Hypothalamus (tissue), 51 donors: ENCODE measurements at regions not wholly inside any gene's neighbourhood (a gene's known extent, or its start where the extent isn't known, plus 50 kb on each side); places are given as distances from the start of the nearest gene placed in this dataset.
"Not testable (repeated sequence)": the region's sequence is repeated elsewhere in the genome, so short reads cannot be mapped to it uniquely, and the experiment has no call there.

Experiments used
- DNase-seq, 51 donors: peaks; one replicate each; lab custom pipeline; 2025; lab: John Stamatoyannopoulos, UW

GRCh38 chr10:90011281-90011680 lies 309.9 kb downstream of the KIF20B start:
- not testable (repeated sequence) for DNase-seq

- DNase-seq, result no peak
These were observed 317.4 kb downstream of the KIF20B start for GRCh38 chr10:90018819-90019218.

DNA sequence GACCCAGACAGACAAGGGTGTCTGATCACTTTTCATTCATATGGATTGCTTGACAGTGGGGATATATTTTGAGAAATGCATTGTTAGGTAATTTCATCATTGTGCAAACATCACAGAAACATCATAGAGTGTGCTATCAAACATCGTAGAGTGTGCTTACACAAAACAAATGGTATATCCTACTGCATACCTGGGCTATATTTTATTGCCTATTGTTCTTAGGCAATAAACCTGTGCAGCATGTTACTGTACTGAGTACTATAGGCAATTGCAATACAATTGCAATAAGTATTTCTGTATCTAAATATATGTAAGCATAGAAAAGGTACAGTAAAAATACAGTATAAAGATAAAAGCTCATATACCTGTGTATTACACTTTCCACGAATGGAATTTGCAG lies 319.1 kb downstream of the KIF20B start:
- no peak for DNase-seq

GRCh38 chr10:90023950-90024349 lies 322.6 kb downstream of the KIF20B start:
- no peak for DNase-seq

DNA sequence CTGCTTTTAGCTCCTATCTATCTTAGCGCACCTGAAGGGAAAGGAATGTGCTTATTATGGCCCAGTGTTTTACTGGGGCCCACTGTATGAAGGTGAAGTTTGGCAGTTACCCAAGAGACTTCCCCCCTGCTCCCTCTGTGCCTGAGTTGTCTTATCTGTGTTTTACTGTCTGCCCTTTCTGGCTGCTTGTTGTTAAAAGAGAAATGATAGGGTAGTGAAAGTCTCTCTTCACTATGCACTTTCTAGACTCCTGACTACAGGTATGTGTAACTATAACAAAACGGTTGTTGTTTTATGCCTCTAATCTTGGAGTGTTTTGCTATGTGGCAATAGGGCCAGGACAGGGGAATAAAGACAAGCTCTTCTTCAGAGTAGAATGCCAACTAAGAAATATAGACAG lies 326.9 kb downstream of the KIF20B start:
- no peak for DNase-seq

GRCh38 chr10:90031776-90032175 lies 330.4 kb downstream of the KIF20B start:
- no peak for DNase-seq

- no peak for DNase-seq
These were observed 331.1 kb downstream of the KIF20B start for GRCh38 chr10:90032519-90032918.

DNA sequence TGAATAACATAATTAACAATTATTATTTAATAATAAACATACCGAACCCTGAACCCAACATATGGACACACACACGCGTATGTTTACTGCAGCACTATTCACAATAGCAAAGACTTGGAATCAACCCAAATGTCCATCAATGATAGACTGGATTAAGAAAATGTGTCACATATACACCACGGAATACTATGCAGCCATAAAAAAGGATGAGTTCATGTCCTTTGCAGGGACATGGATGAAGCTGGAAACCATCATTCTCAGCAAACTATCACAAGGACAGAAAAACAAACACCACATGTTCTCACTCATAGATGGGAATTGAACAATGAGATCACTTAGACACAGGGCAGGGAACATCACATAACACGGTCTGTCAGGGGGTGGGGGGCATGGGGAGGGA lies 333.5 kb downstream of the KIF20B start:
- not testable (repeated sequence) for DNase-seq

DNA sequence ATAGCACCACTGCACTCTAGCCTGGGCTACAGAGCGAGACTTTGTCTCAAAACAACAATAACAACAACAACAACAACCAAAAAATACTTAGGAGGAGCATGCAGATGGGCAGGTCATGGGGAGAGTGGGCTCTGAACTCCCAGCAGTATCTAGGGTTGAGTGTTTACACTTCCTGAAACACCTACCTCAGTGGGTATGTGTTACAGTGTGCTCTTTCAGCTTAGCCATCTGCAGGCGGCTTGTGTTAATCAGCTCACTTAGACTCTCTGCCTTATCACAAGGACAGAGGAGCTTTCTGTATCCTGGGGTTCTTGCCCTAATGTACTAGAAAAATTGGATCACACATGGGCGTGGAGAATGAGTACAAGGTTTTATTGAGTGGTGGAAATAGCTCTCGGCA lies 340.2 kb downstream of the KIF20B start:
- DNase-seq, result no peak

DNA sequence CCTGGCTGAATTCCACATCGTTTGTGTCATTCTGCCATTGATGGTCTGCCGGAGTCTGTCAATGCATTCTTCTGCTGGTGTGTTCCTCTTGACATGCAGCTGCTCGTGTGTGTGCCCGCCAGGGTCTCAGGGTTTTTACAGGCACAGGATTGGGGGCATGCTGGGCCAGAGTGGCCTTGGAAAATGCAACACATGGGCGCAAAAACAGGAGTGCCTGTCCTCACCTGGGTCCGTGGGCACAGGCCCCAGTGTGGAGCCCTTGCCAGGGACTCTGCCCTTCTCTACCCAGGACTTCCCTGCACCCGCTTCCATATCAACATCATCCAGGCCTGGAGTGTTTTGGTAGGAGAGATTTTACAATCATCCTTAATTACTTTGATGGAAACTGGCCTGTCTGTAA lies 340.7 kb downstream of the KIF20B start:
- no peak for DNase-seq

GRCh38 chr10:90047243-90047729 lies 345.9 kb downstream of the KIF20B start:
- DNase-seq, result no peak

GRCh38 chr10:90051053-90051452 lies 349.7 kb downstream of the KIF20B start:
- DNase-seq, result no peak

- DNase-seq, result no peak
These were observed 350.1 kb downstream of the KIF20B start for GRCh38 chr10:90051474-90051873.

GRCh38 chr10:90062786-90063185 lies 361.4 kb downstream of the KIF20B start:
- DNase-seq, result no peak

- DNase-seq, result no peak
These were observed 362.9 kb downstream of the KIF20B start for GRCh38 chr10:90064295-90064694.

GRCh38 chr10:90066435-90066834 lies 365.0 kb downstream of the KIF20B start:
- no peak for DNase-seq

DNA sequence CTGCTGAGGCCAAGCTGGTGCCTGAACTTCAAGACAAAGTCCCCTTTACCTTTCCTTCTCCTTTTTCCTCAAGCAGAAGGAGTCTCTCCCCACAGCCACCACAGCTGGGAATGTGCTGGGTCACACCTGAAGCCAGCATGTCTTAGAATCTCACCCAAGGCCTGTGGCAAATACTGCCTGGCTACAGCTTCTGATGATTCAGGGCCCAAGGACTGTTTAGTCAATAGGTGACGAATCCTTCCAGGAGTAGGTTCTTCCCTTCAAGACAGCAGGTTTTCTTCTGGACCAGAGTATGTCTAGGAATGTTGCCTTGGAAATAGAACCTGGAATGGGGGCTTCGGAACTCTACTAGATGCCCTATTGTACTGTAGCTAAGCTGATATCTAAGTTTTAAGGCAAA lies 374.6 kb downstream of the KIF20B start:
- DNase-seq, result no peak

DNA sequence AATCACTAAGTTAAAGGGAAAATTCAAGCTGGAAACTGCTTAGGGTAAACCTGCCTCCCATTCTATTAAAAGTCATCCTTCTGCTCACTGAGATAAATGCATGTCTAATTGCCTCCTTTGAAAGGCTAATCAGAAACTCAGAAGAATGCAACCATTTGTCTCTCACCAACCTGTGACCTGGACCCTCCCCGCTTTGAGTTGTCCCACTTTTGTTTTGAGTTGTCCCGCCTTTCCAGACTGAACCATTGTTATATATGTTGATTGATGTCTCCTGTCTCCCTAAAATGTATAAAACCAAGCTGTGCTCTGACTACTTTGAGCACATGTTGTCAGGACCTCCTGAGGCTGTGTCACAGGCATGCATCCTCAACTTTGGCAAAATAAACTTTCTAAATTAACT lies 378.4 kb downstream of the KIF20B start:
- DNase-seq, result no peak

- DNase-seq, result not testable (repeated sequence)
These were observed 385.3 kb downstream of the KIF20B start for GRCh38 chr10:90086606-90087190.

DNA sequence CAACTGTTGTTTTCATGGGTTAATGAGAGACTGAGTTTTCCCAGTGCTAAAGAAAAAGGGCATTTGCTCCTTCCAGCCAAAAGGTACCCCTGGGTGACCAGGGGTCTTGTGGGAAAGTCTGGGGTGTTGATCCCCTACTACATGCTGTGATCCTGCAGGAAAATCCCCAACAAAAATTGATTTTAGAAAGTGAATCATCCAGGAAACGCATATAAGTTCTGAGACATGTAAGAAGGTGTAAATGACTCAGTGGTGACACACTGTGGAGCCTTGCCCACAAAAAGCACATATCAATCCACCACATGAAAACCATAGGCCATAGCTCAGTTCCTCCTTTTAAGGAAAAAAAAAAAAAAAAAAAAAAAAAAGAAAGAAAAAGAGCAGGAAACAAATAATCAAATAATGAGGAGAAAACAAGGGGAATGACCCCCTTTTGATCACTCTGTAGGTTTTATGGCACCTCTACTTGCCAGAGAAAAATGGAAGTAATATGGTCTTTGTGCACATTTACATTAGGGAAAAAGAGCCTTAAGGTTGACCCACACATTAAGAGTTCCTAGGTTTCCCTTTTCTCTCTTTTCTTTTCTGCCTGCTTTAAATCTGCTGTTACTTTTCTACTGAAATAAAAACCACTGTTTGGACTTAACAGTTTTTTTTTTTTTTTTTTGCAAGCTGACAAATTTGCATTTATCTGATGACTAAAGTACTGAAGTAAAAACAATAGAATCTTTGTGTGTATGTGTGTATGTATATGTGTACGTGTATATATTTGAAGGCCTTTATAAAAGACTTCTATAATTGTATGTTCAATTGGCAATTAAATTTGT lies 386.0 kb downstream of the KIF20B start:
- DNase-seq, result no peak

DNA sequence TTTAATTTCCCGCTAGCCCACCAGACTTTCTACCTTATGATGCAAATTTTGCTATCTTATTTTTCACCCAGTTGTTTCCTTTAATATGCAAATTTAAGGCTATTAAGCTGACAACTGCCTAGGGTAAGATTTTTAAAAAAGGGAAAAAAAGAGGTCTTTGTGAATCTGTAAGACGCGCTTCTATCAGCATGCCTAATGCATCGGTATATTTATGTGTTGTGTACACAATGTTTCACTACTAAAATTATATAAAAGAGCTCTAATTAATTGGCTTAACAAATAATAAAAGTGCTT lies 386.6 kb downstream of the KIF20B start:
- no peak for DNase-seq

- no peak for DNase-seq
These were observed 388.3 kb downstream of the KIF20B start for GRCh38 chr10:90089719-90090118.

GRCh38 chr10:90096196-90096595 lies 394.8 kb downstream of the KIF20B start:
- no peak for DNase-seq
